HG02798 (cell line): ENCODE measurements at regions not wholly inside any gene's neighbourhood (a gene's known extent, or its start where the extent isn't known, plus 50 kb on each side); places are given as distances from the start of the nearest gene placed in this dataset.

Experiments used
- ATAC-seq: cut with Tn5 transposase; IDR thresholded peaks from one replicate; pipeline ENCODE4 v1.9.1; 2021; ENCODE audit warnings: mild to moderate bottlenecking; ENCODE audit not compliant: unreplicated experiment, poor library complexity

GRCh38 chr4:129623233-129623875, 527.4 kb downstream of the C4orf33 start:
- ATAC-seq = no peak

GRCh38 chr4:129641179-129641578, 545.2 kb downstream of the C4orf33 start:
- ATAC-seq = peak; percentile 85

GRCh38 chr4:129645461-129645860, 549.5 kb downstream of the C4orf33 start:
- ATAC-seq = no peak

- no peak for ATAC-seq
Measured at GRCh38 chr4:129668092-129668491, 572.1 kb downstream of the C4orf33 start.

GRCh38 chr4:129672941-129673340, 577.0 kb downstream of the C4orf33 start:
- no peak for ATAC-seq

GRCh38 chr4:129675036-129675435, 579.1 kb downstream of the C4orf33 start:
- ATAC-seq = no peak

- no peak for ATAC-seq
Measured at GRCh38 chr4:129676934-129677333, 581.0 kb downstream of the C4orf33 start.

- ATAC-seq = no peak
Measured at GRCh38 chr4:129682586-129682985, 586.6 kb downstream of the C4orf33 start.

- ATAC-seq = no peak
Measured at GRCh38 chr4:129707949-129708348, 612.0 kb downstream of the C4orf33 start.

GRCh38 chr4:129708784-129709183, 612.8 kb downstream of the C4orf33 start:
- ATAC-seq = no peak

- ATAC-seq = peak; percentile 45
Measured at GRCh38 chr4:129738175-129738574, 642.2 kb downstream of the C4orf33 start.

- ATAC-seq = no peak
Measured at GRCh38 chr4:129747756-129748155, 651.8 kb downstream of the C4orf33 start.

GRCh38 chr4:129748991-129749390, 653.0 kb downstream of the C4orf33 start:
- ATAC-seq = no peak

- no peak for ATAC-seq
Measured at GRCh38 chr4:129751646-129752045, 655.7 kb downstream of the C4orf33 start.

- ATAC-seq = no peak
Measured at GRCh38 chr4:129783596-129783995, 687.6 kb downstream of the C4orf33 start.

GRCh38 chr4:129788486-129788885, 692.5 kb downstream of the C4orf33 start:
- no peak for ATAC-seq

GRCh38 chr4:129804461-129804981, 708.6 kb downstream of the C4orf33 start:
- no peak for ATAC-seq

GRCh38 chr4:129806986-129807385, 711.0 kb downstream of the C4orf33 start:
- ATAC-seq = no peak

GRCh38 chr4:129808242-129808641, 712.3 kb downstream of the C4orf33 start:
- no peak for ATAC-seq

- no peak for ATAC-seq
Measured at GRCh38 chr4:129821073-129821472, 725.1 kb downstream of the C4orf33 start.

GRCh38 chr4:129821963-129822362, 726.0 kb downstream of the C4orf33 start:
- no peak for ATAC-seq

GRCh38 chr4:129822701-129823100, 726.7 kb downstream of the C4orf33 start:
- no peak for ATAC-seq
